ENCODE measurements at regions not wholly inside any gene's neighbourhood (a gene's known extent, or its start where the extent isn't known, plus 50 kb on each side); places are given as distances from the start of the nearest gene placed in this dataset.

DNA sequence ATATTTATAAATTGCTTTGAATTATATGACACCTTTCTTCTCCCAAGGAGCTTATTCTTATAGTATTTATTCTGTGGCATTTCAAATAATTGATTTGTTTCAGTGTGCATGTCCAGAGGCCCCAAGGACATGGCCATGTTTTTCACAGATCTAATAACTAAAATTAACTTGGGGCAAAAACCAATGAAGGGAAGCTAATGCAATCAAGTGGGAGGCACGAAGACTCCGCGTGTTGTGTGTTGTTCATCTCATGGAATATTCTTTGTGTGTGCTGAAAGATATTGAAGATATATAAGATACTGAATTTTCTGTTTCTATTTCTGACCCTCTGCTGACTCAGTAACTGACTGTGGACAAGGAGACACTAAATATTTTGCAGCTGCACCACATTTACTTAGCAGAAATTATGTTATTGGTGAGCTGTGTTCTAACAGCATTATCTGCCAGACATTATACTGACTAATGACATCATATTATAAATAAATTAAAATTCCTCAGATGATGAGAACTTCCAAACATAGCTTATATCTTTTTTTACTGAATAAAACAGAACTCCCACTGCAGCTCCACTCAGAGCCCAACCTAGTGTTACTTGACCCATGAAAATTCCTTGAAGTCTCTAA, 519.3 kb upstream of the CXADR start:
- TF ChIP-seq, protein P1, sequence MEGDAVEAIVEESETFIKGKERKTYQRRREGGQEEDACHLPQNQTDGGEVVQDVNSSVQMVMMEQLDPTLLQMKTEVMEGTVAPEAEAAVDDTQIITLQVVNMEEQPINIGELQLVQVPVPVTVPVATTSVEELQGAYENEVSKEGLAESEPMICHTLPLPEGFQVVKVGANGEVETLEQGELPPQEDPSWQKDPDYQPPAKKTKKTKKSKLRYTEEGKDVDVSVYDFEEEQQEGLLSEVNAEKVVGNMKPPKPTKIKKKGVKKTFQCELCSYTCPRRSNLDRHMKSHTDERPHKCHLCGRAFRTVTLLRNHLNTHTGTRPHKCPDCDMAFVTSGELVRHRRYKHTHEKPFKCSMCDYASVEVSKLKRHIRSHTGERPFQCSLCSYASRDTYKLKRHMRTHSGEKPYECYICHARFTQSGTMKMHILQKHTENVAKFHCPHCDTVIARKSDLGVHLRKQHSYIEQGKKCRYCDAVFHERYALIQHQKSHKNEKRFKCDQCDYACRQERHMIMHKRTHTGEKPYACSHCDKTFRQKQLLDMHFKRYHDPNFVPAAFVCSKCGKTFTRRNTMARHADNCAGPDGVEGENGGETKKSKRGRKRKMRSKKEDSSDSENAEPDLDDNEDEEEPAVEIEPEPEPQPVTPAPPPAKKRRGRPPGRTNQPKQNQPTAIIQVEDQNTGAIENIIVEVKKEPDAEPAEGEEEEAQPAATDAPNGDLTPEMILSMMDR (IDR thresholded peaks at IDR 0.05; ENCODE audit: low read length, missing control alignments), result no peak
- no peak overlapping the region for H3K4me3 ChIP-seq (replicated peaks; ENCODE audit: low read depth, low read length)
- no peak for DNase-seq (ENCODE audit: low read depth)

DNA sequence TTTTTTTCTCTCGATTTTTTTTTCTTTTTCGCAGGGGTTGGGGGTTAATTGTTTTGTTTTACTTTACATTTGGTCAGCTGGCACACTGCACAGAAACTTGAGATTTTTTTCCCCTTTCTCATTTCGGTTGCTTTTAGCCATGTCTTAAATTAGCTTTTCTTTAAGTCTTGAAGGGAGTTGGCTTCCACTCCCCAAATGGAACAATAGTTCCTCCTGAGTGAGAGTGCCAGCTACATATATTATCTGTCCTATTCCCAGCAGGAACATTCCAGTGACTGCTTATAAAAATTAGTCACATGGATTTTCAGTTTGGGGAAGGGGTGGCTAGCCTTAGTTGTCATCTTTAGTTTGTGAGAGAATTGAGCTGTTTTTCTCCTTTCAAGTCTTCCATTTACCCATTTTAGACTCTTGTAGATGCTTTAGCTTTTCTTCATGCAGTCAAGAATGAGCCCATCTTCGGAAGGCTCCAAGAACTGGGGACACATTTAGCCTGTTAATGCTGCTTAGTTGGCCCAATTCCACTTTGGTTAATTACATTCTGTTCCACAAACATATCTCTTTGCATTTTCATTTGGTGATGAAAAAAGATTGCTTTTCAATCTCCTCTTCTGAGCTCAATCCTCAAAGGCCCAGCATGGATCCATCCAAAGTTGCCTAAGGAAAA, 510.1 kb upstream of the CXADR start:
- DNase-seq (ENCODE audit: low read depth), result no peak
- TF ChIP-seq, protein P1 (IDR thresholded peaks at IDR 0.05; ENCODE audit: low read length, missing control alignments), result no peak
- no peak overlapping the region for H3K4me3 ChIP-seq (replicated peaks; ENCODE audit: low read depth, low read length)

DNA sequence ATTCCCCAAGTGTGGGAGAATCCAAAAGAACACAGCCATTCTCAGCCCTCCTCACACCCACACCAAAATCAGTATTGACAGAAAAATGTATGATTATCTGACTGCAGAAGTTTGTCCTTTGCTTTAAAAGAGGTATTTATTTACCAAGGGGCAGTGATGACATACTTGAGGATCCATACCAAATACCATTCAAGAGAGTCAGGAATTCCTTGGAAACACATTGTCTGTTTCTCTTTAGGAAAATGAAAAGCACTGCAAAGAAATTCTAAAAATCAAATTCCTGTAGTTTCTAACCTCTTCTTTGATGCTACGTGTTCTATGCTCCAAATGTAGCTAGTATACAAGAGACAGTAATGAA, 509.6 kb upstream of the CXADR start:
- no peak overlapping the region for H3K4me3 ChIP-seq (replicated peaks; ENCODE audit: low read depth, low read length)
- TF ChIP-seq, protein P1 (IDR thresholded peaks at IDR 0.05; ENCODE audit: low read length, missing control alignments), result no peak
- DNase-seq (ENCODE audit: low read depth), result peak; percentile 29

DNA sequence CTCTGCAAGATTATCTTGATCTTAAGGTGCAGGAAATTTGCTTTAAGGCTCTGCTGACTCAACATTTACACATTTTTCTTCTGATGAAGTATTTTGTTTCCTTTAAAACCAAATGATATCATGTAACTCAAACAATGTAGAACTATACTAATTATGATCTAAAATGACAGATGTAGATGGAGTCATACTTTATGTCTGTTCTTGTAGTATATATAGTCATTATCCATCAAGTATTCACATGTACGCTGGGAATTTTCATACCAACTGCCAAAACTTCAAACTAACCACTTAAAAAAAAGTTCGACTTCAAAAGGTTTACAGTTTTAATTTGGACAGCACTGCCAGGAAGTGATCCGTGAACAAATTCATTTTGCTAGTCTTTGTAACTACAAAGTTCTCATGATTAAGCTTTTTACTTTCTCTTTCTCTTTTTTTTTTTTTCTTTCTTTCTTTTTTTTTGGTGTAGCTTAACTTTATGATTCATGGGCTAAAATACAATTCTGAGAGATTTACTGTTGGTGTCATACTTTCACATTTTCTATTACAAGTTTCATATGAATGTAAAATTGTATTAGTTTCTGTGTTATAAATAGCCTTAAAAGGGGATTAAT, 509.0 kb upstream of the CXADR start:
- H3K4me3 ChIP-seq (replicated peaks; ENCODE audit: low read depth, low read length), result no peak overlapping the region
- TF ChIP-seq, protein P1 (IDR thresholded peaks at IDR 0.05; ENCODE audit: low read length, missing control alignments), result no peak
- DNase-seq (ENCODE audit: low read depth), result peak; percentile 3

DNA sequence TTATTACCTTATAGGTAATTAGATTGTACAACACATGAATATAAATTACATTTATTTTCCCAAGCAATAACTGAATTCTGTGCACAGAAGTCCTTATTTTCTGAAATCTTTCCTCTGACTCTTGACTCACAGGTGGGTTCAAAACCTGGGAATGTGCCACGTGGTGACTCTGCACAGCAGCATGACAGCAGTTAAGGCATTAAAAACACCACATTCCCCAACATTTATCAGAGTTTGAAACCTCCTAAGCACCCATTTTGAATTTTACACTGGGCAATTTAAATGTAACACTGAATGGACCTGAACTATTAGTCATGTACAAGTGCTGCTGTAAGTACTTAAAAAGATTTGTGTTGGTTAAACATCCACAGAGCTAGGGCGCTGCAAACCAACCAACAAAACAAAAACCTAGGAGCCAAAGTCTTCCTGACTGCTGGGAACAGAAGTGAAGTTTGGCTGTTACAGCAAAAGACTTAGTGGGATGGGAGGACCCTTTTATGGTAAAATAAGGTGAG, 480.6 kb upstream of the CXADR start:
- TF ChIP-seq, protein P1 (IDR thresholded peaks at IDR 0.05; ENCODE audit: low read length, missing control alignments), result no peak
- no peak overlapping the region for H3K4me3 ChIP-seq (replicated peaks; ENCODE audit: low read depth, low read length)
- no peak for DNase-seq (ENCODE audit: low read depth)

DNA sequence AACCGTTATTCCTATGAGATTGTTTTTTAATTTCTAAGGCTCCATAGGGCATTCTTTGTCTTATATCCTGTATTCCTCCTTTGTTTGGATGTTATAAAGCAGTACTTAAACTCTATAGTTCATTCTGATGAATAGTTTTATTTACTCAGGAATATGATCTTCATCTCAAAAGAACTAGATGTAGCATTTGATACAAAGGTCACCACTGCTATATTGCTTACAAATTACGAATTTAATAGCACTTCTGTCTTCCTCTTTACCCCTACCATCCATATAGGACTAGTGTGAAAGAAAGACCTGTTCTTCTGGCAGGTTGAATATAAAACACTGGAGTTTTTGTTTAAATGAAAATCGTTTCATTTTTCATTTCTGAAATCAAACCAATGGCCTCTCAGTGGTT, 468.1 kb upstream of the CXADR start:
- TF ChIP-seq, protein P1 (IDR thresholded peaks at IDR 0.05; ENCODE audit: low read length, missing control alignments), result no peak
- no peak for DNase-seq (ENCODE audit: low read depth)
- no peak overlapping the region for H3K4me3 ChIP-seq (replicated peaks; ENCODE audit: low read depth, low read length)

All from fibroblast of pulmonary artery (primary cell).